SK-N-SH (cell line): ENCODE measurements at regions not wholly inside any gene's neighbourhood (a gene's known extent, or its start where the extent isn't known, plus 50 kb on each side); places are given as distances from the start of the nearest gene placed in this dataset.
A peak's percentile ranks its signal among the peaks of the same experiment; 100 is the strongest.

Experiments used
- CTCF ChIP-seq: fragments of 200-600 bp; sonication (generic); IDR thresholded peaks from 2 replicates; pipeline ENCODE4 v1.6.1; 2017; ENCODE audit warnings: antibody characterized with exemption, mild to moderate bottlenecking, moderate library complexity
- EP300 ChIP-seq, 2 experiments: IDR thresholded peaks; 2 replicates each; pipeline versions ENCODE4 v1.4.0 to v1.6.1; 2012; ENCODE audit warnings: borderline replicate concordance in 1 of 2, low read depth in 1 of 2, low read length in 1 of 2
- FOXM1 ChIP-seq: IDR thresholded peaks from 2 replicates; pipeline ENCODE4 v1.4.0; 2012; ENCODE audit warnings: low read depth, mild to moderate bottlenecking
- NFIC ChIP-seq: IDR thresholded peaks from 2 replicates; pipeline ENCODE4 v1.4.0; 2012; ENCODE audit warnings: borderline replicate concordance
- PBX3 ChIP-seq: IDR thresholded peaks from 2 replicates; pipeline ENCODE4; 2012
- POLR2AphosphoS5 ChIP-seq: IDR thresholded peaks from 2 replicates; pipeline ENCODE4 v1.6.1; 2012; ENCODE audit warnings: low read depth, low read length
- RAD21 ChIP-seq: IDR thresholded peaks from 2 replicates; pipeline ENCODE4 v1.6.1; 2012; ENCODE audit warnings: mild to moderate bottlenecking, low read length
- RCOR1 ChIP-seq: fragments of 150-350 bp; IDR thresholded peaks from 2 replicates; pipeline ENCODE4 v1.6.1; 2017; ENCODE audit warnings: antibody characterized with exemption, low read length
- RFX5 ChIP-seq: IDR thresholded peaks from 2 replicates; pipeline ENCODE4 v1.6.1; 2012; ENCODE audit warnings: mild to moderate bottlenecking, improper control_type of control experiment, low read length
- RXRA ChIP-seq: IDR thresholded peaks from 2 replicates; pipeline ENCODE4 v1.4.0; 2012; ENCODE audit warnings: low read depth, mild to moderate bottlenecking, borderline replicate concordance
- TAF1 ChIP-seq: IDR thresholded peaks from 2 replicates; pipeline ENCODE4 v1.6.1; 2012; ENCODE audit warnings: low read depth, mild to moderate bottlenecking, low read length, moderate library complexity, borderline replicate concordance
- TF ChIP-seq, protein P1 (sequence below): fragments of 150-350 bp; IDR thresholded peaks from 2 replicates; pipeline ENCODE4 v1.6.1; 2017; ENCODE audit warnings: antibody characterized with exemption, low read length, low read depth, borderline replicate concordance
- TF ChIP-seq, protein P2 (sequence below): IDR thresholded peaks from 2 replicates; pipeline ENCODE4 v1.4.0; 2012; ENCODE audit warnings: low read depth

DNA sequence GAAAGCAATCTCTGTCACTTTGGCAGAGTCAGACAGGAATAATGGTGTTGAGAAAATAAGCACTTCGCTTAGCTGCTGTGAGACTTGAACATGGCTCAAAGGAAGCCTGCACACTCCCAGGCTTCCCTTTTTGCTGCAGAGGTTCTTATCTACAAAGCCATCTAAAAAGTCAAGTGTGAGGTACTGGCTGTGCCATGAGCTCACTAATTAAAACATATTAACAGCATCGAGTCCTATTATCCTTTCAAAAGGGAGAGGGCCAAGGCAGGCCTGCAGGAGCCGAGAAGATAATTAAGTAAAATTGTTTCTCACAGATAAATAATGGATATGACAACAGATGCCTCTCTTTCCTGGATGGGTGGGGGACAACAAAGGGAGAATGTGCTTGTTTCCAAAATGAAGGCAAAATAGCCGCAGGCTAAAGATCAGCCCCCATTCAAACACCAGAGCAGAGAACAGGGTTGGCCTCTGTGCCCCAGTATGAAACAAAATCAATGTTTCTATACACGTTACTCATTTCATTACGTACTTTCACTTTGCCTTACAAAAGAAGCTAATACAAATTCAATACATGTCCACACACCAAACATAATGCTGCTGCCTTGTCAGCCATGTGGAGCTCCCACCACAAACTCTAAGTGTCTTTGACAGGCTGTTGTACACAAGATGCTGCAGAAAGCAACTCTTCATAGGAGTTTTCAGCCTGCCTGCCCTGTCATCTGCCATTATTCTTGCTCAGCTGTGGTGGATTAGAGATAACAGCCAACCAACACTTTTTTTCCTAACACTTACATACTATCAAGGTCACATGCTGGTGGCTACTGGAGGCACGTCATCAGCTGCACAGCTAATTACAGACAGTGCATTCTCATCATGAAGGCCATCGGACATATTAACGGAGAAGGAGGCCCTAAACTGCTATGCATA lies 55.3 kb downstream of the ELAPOR2 start:
- TF ChIP-seq CTCF (no peak), RXRA (no peak), RAD21 (no peak), TAF1 (no peak), RCOR1 (peak; percentile 77), RFX5 (no peak), FOXM1 (no peak), NFIC (no peak), POLR2AphosphoS5 (no peak), EP300 (IDR thresholded peaks at IDR 0.05; ENCODE audit: borderline replicate concordance in 1 of 2, low read depth in 1 of 2, low read length in 1 of 2) (peak in 1 of 2 experiments; percentile 73; a peak in 2 of 4 replicates), PBX3 (0 out of 2 replicates have a peak, but pooled peaks have one; percentile 5)
- TF ChIP-seq, protein P1, sequence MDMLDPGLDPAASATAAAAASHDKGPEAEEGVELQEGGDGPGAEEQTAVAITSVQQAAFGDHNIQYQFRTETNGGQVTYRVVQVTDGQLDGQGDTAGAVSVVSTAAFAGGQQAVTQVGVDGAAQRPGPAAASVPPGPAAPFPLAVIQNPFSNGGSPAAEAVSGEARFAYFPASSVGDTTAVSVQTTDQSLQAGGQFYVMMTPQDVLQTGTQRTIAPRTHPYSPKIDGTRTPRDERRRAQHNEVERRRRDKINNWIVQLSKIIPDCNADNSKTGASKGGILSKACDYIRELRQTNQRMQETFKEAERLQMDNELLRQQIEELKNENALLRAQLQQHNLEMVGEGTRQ: no peak
- TF ChIP-seq, protein P2, sequence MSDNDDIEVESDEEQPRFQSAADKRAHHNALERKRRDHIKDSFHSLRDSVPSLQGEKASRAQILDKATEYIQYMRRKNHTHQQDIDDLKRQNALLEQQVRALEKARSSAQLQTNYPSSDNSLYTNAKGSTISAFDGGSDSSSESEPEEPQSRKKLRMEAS: no peak
